Right lobe of liver (tissue), 6 donors: ENCODE measurements at regions not wholly inside any gene's neighbourhood (a gene's known extent, or its start where the extent isn't known, plus 50 kb on each side); places are given as distances from the start of the nearest gene placed in this dataset.
A peak's percentile ranks its signal among the peaks of the same experiment; 100 is the strongest.

Experiments
- ATAC-seq, 4 donors: fragments of 200-7000 bp; cut with Tn5 transposase; one replicate each; pipeline ENCODE4 v1.9.1; 2020; ENCODE audit warnings: mild to moderate bottlenecking in 4 of 4, moderate library complexity in 4 of 4
- DNase-seq, 3 donors: peaks; one replicate each; pipeline ENCODE4 v3.0.0-alpha.2; 2020
- H3K27ac ChIP-seq, 3 donors: fragments of 200-600 bp; one replicate each; pipeline ENCODE4 v1.8.0; 2022
- H3K27me3 ChIP-seq, 2 donors: fragments of 200-600 bp; one replicate each; pipeline ENCODE4 v1.8.0; 2022
- H3K36me3 ChIP-seq, 4 donors: fragments of 200-600 bp; sonication (generic) in 1 of 4; one replicate each; pipeline versions ENCODE4 v1.5.1 to v1.8.0; 2017 to 2022; ENCODE audit warnings: control low read depth in 1 of 4
- H3K4me1 ChIP-seq, 4 donors: fragments of 200-600 bp; sonication (generic) in 1 of 4; one replicate each; pipeline versions ENCODE4 v1.5.1 to v1.8.0; 2017 to 2022; ENCODE audit warnings: control low read depth in 1 of 4
- H3K4me3 ChIP-seq, 3 donors: fragments of 200-600 bp; one replicate each; pipeline ENCODE4 v1.8.0; 2022
- H3K9me3 ChIP-seq, 4 donors: fragments of 200-600 bp; sonication (generic) in 1 of 4; one replicate each; pipeline versions ENCODE4 v1.5.1 to v1.8.0; 2017 to 2022; ENCODE audit warnings: control low read depth in 1 of 4
- POLR2A ChIP-seq: fragments of 450-650 bp; IDR thresholded peaks from one replicate; pipeline ENCODE4 v1.6.1; 2017; ENCODE audit warnings: antibody characterized with exemption, mild to moderate bottlenecking
- WGBS: methylation state at CpG from one replicate; pipeline ENCODE4 v1.1.6; 2018; ENCODE audit warnings: low coverage, low lambda C conversion rate; ENCODE audit not compliant: insufficient coverage; ENCODE audit errors: missing lambda C conversion rate; 5-methylcytosine and 5-hydroxymethylcytosine counted together
- intact Hi-C, 2 donors: fragments of 100-400 bp; cut with DNase I; formaldehyde crosslinking; loops; one replicate each; pipeline versions ENCODE4 v1.11.2 to v1.14.1; 2022
- TF ChIP-seq, protein P1 (sequence below), 4 donors: fragments of 200-600 bp in 3 of 4; fragments of 450-650 bp in 1 of 4; IDR thresholded peaks; one replicate each; pipeline versions ENCODE4 v1.5.1 to v1.8.0; 2016 to 2022; ENCODE audit warnings: antibody characterized with exemption in 4 of 4, mild to moderate bottlenecking in 2 of 4
- donor health status: DM: no; HTN: yes; CAD: no.
- donor health status: DM: no; HTN: no; CAD: no.
- donor health status: DM: no; HTN: no; CAD: no.
- donor health status: DM: no; HTN: yes; CAD: no.
- donor health status: DM: no; HTN: yes; CAD: no.

DNA sequence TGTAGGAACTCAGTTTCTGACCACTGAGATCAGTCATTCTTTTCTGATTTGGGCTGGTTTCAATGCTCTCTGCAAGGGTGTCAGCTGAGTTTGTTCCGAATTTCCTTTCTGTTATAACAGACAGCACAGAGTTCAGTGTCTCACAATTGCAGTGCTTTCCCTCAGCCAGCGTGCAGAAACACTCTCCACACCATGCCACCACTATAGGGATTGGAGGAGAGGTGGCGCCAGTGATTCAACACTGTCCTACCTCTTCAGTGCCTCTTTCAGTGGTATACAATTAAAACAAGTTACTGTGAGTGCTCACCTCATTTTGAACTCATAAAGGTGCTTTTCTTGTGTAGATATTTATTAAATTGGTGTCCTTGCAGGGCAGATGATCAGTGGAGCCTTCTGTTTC lies 413.2 kb upstream of the CXorf51B start:
- ATAC-seq (peak; percentile 84 to 89 (median 86)), DNase-seq (peak in 1 of 3 donors; percentile 42)
- H3K4me1 ChIP-seq, result no peaks in the 10 kb centered on the region
- H3K27me3 ChIP-seq, result no peaks in the 10 kb centered on the region
- no peak overlapping the region for H3K27ac ChIP-seq
- intact Hi-C loops, result no loop called here
- 24% methylated on average over 3 of the region's 3 CpGs for WGBS
- H3K36me3 ChIP-seq, result no peaks in the 10 kb centered on the region
- TF ChIP-seq POLR2A, result no peak
- TF ChIP-seq, protein P1, sequence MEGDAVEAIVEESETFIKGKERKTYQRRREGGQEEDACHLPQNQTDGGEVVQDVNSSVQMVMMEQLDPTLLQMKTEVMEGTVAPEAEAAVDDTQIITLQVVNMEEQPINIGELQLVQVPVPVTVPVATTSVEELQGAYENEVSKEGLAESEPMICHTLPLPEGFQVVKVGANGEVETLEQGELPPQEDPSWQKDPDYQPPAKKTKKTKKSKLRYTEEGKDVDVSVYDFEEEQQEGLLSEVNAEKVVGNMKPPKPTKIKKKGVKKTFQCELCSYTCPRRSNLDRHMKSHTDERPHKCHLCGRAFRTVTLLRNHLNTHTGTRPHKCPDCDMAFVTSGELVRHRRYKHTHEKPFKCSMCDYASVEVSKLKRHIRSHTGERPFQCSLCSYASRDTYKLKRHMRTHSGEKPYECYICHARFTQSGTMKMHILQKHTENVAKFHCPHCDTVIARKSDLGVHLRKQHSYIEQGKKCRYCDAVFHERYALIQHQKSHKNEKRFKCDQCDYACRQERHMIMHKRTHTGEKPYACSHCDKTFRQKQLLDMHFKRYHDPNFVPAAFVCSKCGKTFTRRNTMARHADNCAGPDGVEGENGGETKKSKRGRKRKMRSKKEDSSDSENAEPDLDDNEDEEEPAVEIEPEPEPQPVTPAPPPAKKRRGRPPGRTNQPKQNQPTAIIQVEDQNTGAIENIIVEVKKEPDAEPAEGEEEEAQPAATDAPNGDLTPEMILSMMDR (IDR thresholded peaks at IDR 0.05), result peak; percentile 13 to 23 (median 20)
- no peak overlapping the region for H3K4me3 ChIP-seq
- H3K9me3 ChIP-seq, result no peaks in the 10 kb centered on the region

DNA sequence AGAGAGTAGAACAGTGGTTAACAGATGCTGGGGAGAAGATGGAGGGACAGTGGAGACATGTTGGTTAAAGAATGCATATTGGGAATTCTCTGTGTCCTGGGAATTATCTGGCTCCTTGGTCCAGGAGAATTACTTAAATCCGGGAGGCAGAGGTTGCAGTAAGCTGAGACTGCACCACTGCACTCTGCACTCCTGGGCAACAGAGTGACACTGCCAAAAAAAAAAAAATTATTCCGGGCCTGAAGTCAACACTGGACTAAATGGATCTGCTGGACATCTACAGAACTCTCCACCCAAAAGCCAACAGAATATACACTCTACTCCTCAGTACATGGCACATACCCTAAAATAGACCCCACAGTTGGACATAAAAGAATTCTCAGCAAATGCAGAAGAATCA lies 400.0 kb upstream of the CXorf51B start:
- Histone ChIP-seq H3K9me3 (no peaks in the 10 kb centered on the region), H3K27me3 (no peaks in the 10 kb centered on the region), H3K27ac (no peak overlapping the region), H3K4me3 (no peak overlapping the region), H3K4me1 (no peaks in the 10 kb centered on the region), H3K36me3 (no peaks in the 10 kb centered on the region)
- DNase-seq (peak in 1 of 3 donors; percentile 45), ATAC-seq (peak in 1 of 4 donors; percentile 67)
- intact Hi-C loops, result no loop called here
- no peak for TF ChIP-seq POLR2A
- TF ChIP-seq, protein P1 (IDR thresholded peaks at IDR 0.05), result no peak
- 30% methylated on average over 2 of the region's 2 CpGs for WGBS

DNA sequence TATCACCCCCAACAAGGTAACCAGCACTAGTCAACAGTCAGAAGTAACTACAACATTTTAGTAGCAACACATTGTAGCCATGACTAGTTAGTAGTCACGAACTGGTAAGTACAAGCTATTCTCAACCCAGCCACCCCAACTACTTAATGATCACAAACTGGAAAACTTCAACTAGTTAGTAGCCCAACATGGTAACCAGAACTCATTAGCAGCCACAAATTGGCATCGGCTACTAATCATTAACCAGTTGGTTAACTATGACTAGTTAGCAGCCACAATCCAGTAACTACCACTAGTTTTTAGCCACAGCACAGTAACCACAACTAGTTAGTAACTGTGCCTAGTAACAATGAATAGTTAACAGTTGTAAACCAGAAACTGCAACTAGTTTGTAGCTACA lies 385.1 kb upstream of the CXorf51B start:
- no peaks in the 10 kb centered on the region for H3K9me3 ChIP-seq
- no peaks in the 10 kb centered on the region for H3K4me1 ChIP-seq
- H3K27me3 ChIP-seq, result no peaks in the 10 kb centered on the region
- TF ChIP-seq, protein P1 (IDR thresholded peaks at IDR 0.05), result no peak
- no peak for TF ChIP-seq POLR2A
- no peak for DNase-seq
- no peaks in the 10 kb centered on the region for H3K36me3 ChIP-seq
- intact Hi-C loops, result no loop called here
- no peak overlapping the region for H3K27ac ChIP-seq
- WGBS, result 33% methylated on average over 2 of the region's 2 CpGs
- no peak overlapping the region for H3K4me3 ChIP-seq
- ATAC-seq, result no peak

DNA sequence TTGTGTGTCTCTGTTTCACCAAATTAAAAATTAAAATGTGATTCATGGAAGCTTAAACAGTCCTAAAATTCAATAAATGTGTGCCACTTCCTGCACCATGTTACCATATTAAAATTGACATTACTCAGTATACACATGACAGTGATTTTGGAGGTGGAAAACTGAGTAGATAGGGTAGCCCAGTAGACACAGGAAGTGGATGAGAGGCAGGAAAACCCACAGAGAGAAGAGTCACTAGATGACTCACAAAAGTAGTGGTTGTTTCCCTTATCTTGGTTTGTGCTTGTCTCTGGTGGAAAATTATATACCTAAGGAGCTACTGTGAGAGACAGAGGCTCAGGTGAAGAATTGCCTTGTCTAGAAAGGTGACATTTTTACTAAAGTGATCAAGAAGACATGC lies 375.8 kb upstream of the CXorf51B start:
- intact Hi-C loops, result no loop called here
- Histone ChIP-seq H3K27ac (no peak overlapping the region), H3K9me3 (no peaks in the 10 kb centered on the region), H3K4me1 (peaks cover 0 to 7% (median 0%) of the 10 kb centered on the region in 4 donors), H3K36me3 (no peaks in the 10 kb centered on the region), H3K27me3 (no peaks in the 10 kb centered on the region), H3K4me3 (no peak overlapping the region)
- ATAC-seq, result no peak
- TF ChIP-seq, protein P1 (IDR thresholded peaks at IDR 0.05), result no peak
- TF ChIP-seq POLR2A, result no peak
- DNase-seq, result no peak

DNA sequence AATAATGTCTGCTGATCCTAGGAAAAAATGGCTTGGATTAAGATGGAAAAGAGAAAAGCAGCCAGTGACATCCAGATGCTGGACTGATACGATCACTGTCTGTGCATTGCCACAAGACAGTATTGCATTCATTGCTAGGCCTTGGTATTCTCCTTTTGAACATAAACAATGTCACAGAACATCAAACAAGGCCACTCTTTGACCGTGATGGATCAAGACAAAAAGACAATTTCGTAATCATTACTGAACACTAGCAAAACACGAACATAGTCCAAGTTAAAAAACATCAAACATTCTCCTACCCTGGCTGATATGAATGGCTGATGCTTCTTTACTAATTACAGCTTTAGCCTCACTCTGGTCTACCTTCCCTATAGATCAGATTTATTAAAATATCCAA lies 374.1 kb upstream of the CXorf51B start:
- no peaks in the 10 kb centered on the region for H3K9me3 ChIP-seq
- no peaks in the 10 kb centered on the region for H3K36me3 ChIP-seq
- H3K4me1 ChIP-seq, result peaks cover 0 to 7% (median 0%) of the 10 kb centered on the region in 4 donors
- H3K4me3 ChIP-seq, result no peak overlapping the region
- H3K27me3 ChIP-seq, result no peaks in the 10 kb centered on the region
- intact Hi-C loops, result no loop called here
- peak overlapping the region in 2 of 3 donors; percentile 4 to 5 for H3K27ac ChIP-seq
- no peak for TF ChIP-seq POLR2A
- TF ChIP-seq, protein P1 (IDR thresholded peaks at IDR 0.05), result no peak
- WGBS, result 22% methylated on average over 4 of the region's 4 CpGs
- ATAC-seq (peak; percentile 64 to 94 (median 78)), DNase-seq (no peak)
